Superior temporal gyrus (tissue), 1 donor: ENCODE measurements at regions not wholly inside any gene's neighbourhood (a gene's known extent, or its start where the extent isn't known, plus 50 kb on each side); places are given as distances from the start of the nearest gene placed in this dataset.

ENCODE experiments used
- DNase-seq: peaks from one replicate; pipeline ENCODE4 v3.0.0-alpha.2; 2016; ENCODE audit errors: extremely low spot score

DNA sequence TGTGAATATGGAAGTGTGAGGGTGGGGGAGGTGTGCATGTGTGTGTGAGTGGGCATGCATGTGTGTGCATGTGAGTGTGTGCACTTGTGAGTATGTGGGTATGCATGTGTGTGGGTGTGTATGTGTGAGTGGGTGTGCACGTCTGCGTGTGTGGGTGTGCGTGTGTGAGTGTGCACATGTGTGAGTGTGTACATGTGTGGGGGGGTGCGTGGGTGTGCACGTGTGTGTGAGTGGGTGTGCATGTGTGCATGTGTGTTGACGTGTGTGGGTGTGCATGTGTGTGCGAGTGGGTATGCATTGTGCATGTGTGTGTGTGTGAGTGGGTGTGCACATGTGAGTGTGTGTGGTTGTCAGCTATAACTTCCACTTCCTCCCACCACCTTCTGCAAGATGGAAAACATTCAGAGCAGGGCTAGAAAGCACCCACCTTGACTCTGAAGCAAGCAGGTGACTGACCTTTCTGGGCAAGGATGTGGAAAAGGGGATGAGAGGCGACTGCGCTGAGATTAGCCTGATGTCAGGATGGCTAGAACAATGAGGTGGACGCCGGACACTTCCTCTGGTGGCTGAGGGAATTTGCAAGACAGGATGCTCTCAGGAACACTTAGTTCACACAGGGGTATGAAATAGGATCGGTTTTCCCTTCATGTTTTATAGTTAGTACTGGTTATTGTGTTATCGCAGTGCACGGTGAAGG lies 103.6 kb downstream of the ACKR3 start:
- no peak for DNase-seq

DNA sequence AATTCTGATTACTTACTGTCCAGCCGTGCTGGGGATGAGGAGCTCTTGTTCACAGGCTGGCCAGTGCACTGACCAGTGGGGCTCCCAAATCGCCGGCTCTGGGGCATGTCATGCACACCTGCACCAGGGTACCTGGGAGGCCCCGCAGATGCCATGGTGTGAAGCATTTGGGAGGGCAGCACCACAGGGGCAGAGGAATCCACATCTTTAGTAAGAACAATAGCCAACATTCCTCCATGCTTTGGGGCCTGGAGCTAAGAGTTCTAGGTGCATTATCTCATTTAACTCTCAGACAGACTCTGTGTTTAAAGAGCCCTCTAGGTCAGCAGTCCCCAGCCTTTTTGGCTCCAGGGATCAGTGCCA lies 104.2 kb downstream of the ACKR3 start:
- no peak for DNase-seq

- no peak for DNase-seq
These were observed 104.6 kb downstream of the ACKR3 start for GRCh38 chr2:236674238-236674637.

DNA sequence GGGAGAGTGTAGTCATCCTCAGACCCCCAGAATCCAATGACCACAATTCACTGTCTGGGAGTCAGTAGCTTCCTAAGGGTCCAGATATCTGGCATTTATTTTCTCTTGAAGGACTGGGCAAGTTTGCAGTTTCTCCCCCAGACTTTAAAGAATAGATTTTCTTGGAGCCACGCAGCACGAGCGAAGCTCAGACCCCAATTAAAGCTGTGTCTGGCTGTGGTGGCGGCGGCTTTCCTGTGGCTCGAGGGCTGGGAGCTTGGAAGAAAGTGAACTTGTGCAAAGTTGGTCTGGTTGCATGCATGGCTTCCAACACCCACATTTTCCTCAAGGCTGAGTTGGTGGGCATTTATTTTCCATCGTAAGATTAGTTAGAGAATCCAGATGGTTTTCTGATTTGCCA lies 105.0 kb downstream of the ACKR3 start:
- no peak for DNase-seq

DNA sequence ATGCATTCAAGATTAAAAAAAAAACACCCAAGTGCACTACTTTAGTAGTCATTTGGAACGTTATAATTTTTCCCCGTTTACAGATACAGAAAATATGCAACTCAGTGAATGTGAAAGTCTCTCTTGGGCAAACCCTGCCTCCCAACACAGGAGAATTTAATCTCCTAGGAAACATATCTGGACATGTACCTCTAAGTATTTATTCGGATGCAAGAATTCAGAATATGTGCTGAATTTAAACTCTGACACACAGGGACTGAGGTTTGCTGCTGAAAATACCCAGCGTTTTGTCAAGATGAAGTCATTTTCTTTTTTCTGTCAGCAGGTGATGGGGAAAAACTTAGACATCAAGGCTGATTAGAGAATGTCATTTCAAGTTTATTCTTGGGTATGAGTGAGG lies 105.4 kb downstream of the ACKR3 start:
- DNase-seq, result no peak

DNA sequence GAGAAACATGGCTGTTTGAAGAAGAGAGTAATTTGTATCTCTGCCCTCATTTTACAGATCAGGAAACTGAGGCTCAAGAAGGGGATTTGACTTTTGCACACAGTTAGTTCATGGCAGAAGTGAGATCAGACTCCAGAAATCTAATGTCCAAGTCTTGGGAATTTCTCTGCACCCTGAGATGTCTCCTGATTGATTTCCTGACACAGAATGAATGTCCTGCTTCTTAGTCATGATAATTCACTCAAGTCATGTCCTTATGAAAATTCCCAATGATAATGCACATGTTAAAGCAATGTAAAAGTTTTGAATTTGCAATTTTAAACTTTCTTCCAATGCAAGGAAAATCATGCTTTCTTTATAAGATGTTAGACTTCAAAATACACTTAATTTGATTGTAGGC lies 105.9 kb downstream of the ACKR3 start:
- no peak for DNase-seq

GRCh38 chr2:236676136-236676873 lies 106.7 kb downstream of the ACKR3 start:
- no peak for DNase-seq

DNA sequence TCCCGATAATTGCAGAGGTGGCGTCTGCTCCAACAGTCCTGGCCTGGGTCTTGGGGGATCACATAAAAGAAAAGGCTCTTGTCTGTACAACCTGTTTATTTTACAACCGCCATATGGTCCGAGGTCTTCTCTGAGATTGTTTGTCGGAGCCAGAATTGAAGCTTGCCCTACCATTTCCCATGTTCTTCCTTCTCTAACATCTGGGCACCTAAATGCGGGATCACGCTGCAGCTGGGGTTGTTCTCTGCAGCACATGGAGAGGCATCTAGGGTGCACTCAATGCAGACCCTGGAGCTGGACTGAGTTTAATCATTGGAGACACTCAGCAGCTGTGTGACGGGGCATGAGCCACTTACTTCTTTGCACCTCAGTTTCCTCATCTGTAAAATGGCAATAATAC lies 107.7 kb downstream of the ACKR3 start:
- DNase-seq, result no peak

DNA sequence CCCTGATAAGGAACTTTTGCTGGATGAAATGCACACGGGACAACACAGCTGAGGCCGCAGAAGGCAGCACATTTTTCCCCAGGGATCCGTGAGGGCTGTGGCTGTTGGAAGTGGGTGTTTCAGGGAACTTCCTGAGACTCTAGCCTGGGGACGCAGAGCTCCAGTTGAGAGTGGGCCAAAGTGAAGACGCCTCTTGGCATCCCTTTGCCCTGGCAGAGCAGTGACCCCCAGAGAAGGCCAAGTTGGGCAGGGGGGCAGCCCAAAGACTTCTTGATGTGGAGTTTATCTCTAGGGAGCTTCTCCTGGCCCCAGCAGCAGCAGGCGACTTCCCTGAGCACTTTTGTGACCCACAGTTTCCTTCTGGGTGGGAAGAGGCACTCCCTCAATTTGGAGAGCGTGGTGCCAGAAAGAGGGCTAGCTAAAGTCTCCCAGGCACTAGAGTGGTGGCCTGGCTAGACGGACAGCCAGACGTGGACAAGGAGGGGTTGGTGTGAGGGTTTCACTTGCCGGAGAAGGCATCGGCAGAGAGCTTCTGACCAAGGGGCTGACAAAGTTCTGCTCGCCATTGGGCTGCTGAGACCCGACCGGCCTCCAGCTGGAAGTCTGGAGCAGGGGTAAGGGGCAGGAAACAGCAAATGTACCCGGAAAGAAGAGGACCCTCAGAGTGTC lies 108.8 kb downstream of the ACKR3 start:
- no peak for DNase-seq

DNA sequence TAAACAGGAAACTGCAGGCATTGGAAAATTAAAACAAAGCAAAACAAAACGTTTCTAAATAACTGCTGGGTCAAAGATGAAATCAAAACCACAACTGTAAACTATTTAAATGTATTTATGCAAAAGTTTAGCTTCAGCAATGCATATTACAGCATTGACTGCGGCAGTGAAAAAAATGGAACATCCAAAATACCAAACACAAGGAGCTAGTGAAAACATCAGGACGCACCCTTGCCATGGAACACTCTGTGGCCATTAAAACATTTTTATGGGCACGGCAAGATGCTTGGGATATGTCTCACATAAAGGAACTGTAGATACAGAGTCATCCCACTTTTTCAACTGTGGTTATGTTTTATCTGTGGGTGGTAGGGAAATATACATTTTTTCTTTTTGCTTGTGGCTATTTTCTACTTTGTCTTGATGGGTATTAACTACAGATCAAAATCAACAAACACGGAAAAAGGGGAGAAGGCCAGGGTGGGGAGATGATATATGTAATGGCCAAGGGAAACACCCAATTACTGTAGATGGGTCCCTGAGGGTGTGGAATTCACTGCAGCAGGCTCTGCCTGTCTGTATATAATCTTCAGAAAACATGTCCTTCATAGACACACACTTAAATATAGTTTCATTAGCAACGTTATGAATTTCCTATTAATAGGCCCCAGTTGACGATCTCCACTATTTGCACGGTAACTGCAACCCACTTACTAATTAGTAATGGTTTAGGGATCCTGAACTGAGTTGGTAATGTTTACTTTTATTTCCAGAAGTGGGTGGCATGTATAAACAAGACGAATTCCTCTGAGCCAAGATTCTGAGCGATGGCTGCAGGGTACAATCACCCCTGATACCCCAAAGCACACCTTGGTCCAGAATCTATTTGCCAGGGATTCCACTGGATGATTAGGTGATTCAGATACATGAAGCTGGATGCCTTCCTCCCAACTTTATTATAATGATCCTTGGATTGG lies 110.5 kb downstream of the ACKR3 start:
- no peak for DNase-seq

- DNase-seq, result no peak
These were observed 113.2 kb downstream of the ACKR3 start for GRCh38 chr2:236682651-236683422.

- DNase-seq, result no peak
These were observed 115.1 kb downstream of the ACKR3 start for GRCh38 chr2:236684504-236685256.

- DNase-seq, result no peak
These were observed 115.7 kb downstream of the ACKR3 start for GRCh38 chr2:236685361-236685760.

GRCh38 chr2:236685979-236686520 lies 116.4 kb downstream of the ACKR3 start:
- DNase-seq, result no peak

GRCh38 chr2:236686561-236686960 lies 116.9 kb downstream of the ACKR3 start:
- DNase-seq, result no peak

- no peak for DNase-seq
These were observed 117.8 kb downstream of the ACKR3 start for GRCh38 chr2:236687296-236687965.

DNA sequence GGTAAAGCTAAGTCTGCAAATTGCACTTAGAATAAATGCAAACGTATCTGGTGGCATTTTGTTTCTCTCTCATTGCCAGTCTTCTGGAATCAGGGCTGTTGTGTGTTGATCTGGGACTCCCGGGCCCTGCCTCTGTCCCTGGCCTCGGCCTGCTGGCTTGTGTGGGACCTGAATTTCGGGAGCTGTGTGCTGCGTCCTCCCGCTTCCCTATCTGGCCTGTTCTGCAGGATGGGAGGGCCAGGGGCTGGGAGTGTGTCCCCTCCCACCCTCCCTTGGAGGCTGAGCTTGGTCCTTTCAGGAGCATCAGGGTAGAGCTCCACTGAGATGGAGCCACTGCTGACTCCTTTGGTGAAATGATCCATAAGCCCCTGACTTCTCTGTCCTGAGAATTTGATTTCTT lies 118.5 kb downstream of the ACKR3 start:
- no peak for DNase-seq

DNA sequence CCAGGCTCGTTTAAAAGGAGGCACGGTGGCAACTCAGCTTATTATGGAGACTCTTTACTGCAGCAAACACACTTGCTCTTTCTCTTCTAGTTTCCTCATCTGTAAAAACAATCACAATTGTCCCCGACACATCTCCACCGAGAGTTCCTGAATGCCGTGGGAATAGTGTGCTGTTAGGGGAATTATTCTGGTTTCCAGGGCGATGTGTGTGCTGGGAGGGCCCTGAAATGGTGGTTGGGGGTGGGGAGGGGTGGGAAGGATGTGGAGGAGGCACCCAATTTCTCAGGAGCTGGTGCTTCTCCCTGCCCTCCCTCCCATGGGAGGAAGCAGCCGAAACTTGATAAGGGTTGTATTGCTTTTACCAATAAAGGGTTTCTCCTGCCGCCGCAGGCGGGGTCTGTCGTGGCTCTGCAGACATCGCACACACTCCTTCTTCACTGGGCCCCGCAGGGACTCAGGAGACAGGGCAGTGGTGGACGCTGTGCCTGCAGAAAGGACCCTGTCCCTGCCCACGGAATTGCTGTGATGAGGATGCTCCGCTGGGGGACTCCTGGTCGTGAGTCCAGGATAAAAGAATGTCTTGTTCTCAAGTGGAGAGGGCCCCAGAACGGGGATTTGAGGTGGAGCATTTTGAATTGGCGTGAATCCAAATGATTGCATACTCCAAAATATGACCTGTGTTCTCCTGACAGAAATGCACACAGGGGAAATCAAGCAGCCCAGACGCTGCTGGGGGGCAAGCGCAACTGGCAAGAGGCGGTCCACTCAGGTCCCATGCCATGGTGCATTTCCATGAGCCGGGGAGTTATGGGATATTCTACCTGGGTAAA lies 119.2 kb downstream of the ACKR3 start:
- DNase-seq, result no peak

GRCh38 chr2:236689393-236689700 lies 119.7 kb downstream of the ACKR3 start:
- no peak for DNase-seq
